ELR (cell line): ENCODE measurements at regions not wholly inside any gene's neighbourhood (a gene's known extent, or its start where the extent isn't known, plus 50 kb on each side); places are given as distances from the start of the nearest gene placed in this dataset.
"Not testable (repeated sequence)": the region's sequence is repeated elsewhere in the genome, so short reads cannot be mapped to it uniquely, and the experiment has no call there.

Experiments
- DNase-seq: peaks from one replicate; pipeline ENCODE4 v3.0.0-alpha.2; 2015; ENCODE audit warnings: low read depth

DNA sequence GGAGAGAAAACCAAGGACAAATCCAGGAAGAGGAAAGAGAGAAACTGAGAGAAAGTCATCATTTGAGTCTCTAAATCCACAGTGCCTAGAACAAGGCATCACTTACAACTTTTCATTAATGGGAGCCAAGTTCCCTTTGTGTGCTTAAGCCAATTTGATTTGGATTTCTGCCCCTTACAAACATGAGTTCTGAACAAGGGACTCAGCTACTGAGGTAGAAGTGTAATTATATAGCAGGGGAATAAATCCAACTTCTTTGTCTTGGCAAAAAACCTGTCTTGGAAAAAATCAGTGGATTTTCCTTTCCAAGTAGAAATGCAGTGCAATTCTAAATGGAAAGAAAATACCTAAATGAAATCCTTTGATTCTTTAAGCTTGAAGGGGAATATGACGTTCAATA is 307.2 kb upstream of the CNTN3 start:
- DNase-seq: no peak

GRCh38 chr3:74920721-74921350 is 306.4 kb upstream of the CNTN3 start:
- no peak for DNase-seq

- DNase-seq: no peak
Measured at GRCh38 chr3:74916696-74917095, 302.2 kb upstream of the CNTN3 start.

DNA sequence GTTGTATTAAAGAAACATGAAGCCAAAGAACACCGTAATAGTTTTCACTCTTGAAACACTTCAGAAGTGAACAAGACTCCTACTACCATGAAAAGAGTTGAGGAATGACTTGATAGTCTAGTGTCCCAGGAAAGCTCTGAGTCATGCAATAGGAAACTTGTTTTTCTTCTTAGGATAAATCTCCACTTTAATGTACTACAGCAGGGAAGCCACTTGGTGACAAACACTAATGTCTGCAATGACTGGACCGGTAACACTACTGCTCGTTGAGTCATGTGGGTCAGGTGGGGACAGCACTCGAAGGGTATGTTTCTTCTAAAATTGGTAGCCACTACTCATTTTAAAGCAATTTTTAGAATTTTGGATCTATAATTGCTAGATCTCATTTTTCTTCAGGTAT is 291.7 kb upstream of the CNTN3 start:
- no peak for DNase-seq

- DNase-seq: no peak
Measured at GRCh38 chr3:74905478-74905877, 291.0 kb upstream of the CNTN3 start.

- no peak for DNase-seq
Measured at GRCh38 chr3:74904646-74905045, 290.2 kb upstream of the CNTN3 start.

- not testable (repeated sequence) for DNase-seq
Measured at GRCh38 chr3:74899796-74900516, 285.5 kb upstream of the CNTN3 start.

DNA sequence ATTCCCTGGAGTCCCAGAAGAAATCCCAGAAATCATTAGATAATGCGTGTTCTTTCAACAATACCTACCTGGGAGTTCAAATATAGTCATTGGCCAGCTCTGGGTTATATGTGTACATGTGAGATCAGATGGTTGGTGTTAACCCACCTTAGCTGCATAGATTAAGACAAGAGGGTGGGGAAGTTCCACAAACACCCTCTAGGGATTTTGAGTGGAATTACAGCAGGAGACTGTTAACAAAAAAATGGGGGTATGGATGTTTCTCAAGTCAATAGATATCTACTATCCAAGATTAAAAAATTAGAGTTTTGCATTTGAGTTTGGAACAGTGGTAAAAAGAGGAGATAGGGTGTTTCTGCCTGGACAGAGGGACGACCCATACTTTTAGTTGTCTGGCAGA is 282.5 kb upstream of the CNTN3 start:
- peak; percentile 2 for DNase-seq

DNA sequence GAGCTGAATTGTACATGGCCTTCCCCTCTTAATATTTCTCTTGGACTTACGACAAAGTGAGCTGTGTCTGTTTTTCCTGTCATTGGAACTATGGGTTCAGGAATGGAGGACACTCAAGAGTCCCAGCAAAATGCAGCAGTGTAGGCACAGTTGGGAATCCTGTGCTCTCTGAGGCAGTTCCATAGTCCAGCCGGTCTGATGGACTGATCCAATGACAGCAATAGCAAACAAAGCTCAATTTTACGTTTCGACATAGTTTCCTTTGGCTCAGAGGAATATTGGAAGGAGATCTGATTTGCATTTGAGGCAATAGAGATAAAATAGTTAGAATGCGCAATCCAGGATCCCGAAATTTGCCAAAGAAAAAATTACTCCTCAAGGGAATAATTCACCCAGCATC is 276.9 kb upstream of the CNTN3 start:
- DNase-seq: no peak

- DNase-seq: no peak
Measured at GRCh38 chr3:74883690-74884089, 269.2 kb upstream of the CNTN3 start.

- DNase-seq: no peak
Measured at GRCh38 chr3:74883222-74883621, 268.8 kb upstream of the CNTN3 start.

GRCh38 chr3:74880237-74880636 is 265.8 kb upstream of the CNTN3 start:
- DNase-seq: no peak

GRCh38 chr3:74866357-74867030 is 252.0 kb upstream of the CNTN3 start:
- DNase-seq: no peak

GRCh38 chr3:74862476-74862875 is 248.0 kb upstream of the CNTN3 start:
- DNase-seq: no peak

GRCh38 chr3:74861211-74861610 is 246.8 kb upstream of the CNTN3 start:
- no peak for DNase-seq

GRCh38 chr3:74858086-74858485 is 243.6 kb upstream of the CNTN3 start:
- DNase-seq: no peak

GRCh38 chr3:74850381-74850780 is 235.9 kb upstream of the CNTN3 start:
- no peak for DNase-seq

DNA sequence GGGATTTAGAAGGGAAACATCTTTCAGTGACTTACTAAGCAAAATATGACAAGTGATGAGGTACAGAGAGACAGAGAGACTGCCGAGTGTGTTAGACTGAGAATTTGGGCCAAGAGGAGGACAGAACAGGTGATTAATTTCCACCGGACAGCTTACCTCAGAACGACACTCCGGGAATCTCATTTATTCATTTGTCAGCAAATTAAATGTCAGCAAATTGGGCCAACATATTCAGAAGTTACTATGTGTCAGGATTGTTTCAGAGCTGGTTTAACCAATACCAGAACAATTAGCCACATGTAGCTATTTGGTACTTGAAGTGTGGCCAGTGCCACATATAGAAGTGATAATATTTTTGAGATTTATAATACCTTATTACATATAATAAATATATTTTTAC is 232.6 kb upstream of the CNTN3 start:
- DNase-seq: no peak

GRCh38 chr3:74845081-74845480 is 230.6 kb upstream of the CNTN3 start:
- DNase-seq: no peak

DNA sequence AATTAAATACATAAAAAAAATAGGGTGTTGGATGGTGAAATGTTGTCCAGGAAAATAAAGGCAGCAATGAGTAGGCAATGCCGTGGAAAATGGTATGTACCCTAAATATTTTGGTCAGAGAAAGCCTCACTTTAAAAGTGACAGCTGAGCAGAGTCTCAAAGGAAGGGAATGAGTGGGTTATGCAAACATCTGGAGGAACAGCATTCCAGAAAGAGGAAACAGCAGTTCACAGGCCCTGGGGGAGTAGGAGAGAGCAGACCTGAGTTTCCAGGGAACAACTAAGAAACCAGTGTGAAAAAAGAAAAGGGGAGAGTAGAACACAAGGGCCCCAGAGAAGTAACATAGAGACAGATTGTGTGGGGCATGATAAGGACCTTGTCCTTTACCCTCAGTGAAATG is 230.0 kb upstream of the CNTN3 start:
- DNase-seq: no peak

GRCh38 chr3:74842649-74843048 is 228.2 kb upstream of the CNTN3 start:
- no peak for DNase-seq

DNA sequence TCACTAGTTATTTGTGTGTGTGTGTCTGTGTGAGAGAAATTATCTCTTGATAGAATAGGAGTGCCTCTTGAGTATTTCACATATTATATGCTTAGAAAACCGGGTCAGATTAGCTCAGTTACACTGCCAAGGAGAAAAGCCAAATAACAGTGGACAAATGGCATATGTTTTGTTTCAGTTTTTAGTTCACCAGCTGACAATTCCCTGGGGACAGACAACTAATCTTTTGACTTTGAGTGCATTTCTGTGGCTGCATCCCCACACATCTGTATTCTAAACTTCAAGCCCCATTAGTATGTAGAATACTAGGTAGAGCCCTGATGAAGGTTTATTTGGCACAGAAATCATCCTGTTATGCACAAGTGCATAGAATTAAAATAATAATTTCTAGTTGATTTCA is 227.7 kb upstream of the CNTN3 start:
- DNase-seq: no peak

GRCh38 chr3:74839566-74839965 is 225.1 kb upstream of the CNTN3 start:
- DNase-seq: no peak

DNA sequence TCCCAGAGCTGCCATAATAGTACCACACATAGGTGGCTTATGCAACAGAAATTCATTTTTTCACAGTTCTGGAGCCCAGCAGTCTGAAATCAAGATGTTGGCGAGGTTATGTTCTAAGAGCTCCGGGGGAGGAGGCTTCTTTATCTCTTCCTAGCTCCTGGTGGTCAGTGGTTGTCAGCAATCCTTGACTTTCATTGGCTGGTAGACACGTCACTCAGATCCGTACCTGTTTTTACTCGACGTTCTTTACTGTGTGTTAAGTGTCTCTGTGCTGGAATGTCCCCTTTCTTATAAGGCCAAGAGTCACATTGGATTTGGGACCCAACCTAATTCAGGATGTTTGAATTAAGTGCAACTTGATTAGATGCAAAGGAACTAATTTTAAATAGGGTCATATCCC is 218.5 kb upstream of the CNTN3 start:
- no peak for DNase-seq
